ENCODE measurements at regions not wholly inside any gene's neighbourhood (a gene's known extent, or its start where the extent isn't known, plus 50 kb on each side); places are given as distances from the start of the nearest gene placed in this dataset.

GRCh38 chrX:96126182-96126581 is 558.5 kb upstream of the DIAPH2 start:
- TF ChIP-seq, protein P1, sequence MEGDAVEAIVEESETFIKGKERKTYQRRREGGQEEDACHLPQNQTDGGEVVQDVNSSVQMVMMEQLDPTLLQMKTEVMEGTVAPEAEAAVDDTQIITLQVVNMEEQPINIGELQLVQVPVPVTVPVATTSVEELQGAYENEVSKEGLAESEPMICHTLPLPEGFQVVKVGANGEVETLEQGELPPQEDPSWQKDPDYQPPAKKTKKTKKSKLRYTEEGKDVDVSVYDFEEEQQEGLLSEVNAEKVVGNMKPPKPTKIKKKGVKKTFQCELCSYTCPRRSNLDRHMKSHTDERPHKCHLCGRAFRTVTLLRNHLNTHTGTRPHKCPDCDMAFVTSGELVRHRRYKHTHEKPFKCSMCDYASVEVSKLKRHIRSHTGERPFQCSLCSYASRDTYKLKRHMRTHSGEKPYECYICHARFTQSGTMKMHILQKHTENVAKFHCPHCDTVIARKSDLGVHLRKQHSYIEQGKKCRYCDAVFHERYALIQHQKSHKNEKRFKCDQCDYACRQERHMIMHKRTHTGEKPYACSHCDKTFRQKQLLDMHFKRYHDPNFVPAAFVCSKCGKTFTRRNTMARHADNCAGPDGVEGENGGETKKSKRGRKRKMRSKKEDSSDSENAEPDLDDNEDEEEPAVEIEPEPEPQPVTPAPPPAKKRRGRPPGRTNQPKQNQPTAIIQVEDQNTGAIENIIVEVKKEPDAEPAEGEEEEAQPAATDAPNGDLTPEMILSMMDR (conservative IDR thresholded peaks at IDR 0.05; ENCODE audit: low read depth, low read length): peak; percentile 47; the same call in 1 of the 2 replicates
- no peak for TF ChIP-seq EZH2 (IDR thresholded peaks at IDR 0.05; ENCODE audit: borderline replicate concordance, low read depth, low read length, poor library complexity, severe bottlenecking)

Data from A673 (cell line).